Ishikawa (cell line): ENCODE measurements at regions not wholly inside any gene's neighbourhood (a gene's known extent, or its start where the extent isn't known, plus 50 kb on each side); places are given as distances from the start of the nearest gene placed in this dataset.

Experiments used
- CEBPB ChIP-seq: IDR thresholded peaks from 2 replicates; pipeline ENCODE4 v1.6.1; 2012
- CREB1 ChIP-seq: IDR thresholded peaks from 2 replicates; pipeline ENCODE4 v1.6.1; 2012; ENCODE audit warnings: low read depth
- EGR1 ChIP-seq: IDR thresholded peaks from 2 replicates; pipeline ENCODE4 v1.6.1; 2012
- EP300 ChIP-seq: IDR thresholded peaks from 2 replicates; pipeline ENCODE4 v1.6.1; 2012; ENCODE audit warnings: borderline replicate concordance
- FOXM1 ChIP-seq: IDR thresholded peaks from 2 replicates; pipeline ENCODE4 v1.6.1; 2012; ENCODE audit warnings: low read depth, borderline replicate concordance
- MAX ChIP-seq: IDR thresholded peaks from 2 replicates; pipeline ENCODE4 v1.6.1; 2012
- NFIC ChIP-seq: IDR thresholded peaks from 2 replicates; pipeline ENCODE4 v1.6.1; 2012
- RAD21 ChIP-seq: IDR thresholded peaks from 2 replicates; pipeline ENCODE4 v1.6.1; 2012; ENCODE audit warnings: low read depth
- REST ChIP-seq: IDR thresholded peaks from 2 replicates; pipeline ENCODE4 v1.6.1; 2012; ENCODE audit warnings: low read depth, mild to moderate bottlenecking
- TAF1 ChIP-seq: IDR thresholded peaks from 2 replicates; pipeline ENCODE4 v1.6.1; 2012; ENCODE audit warnings: low read depth, mild to moderate bottlenecking
- TCF12 ChIP-seq: IDR thresholded peaks from 2 replicates; pipeline ENCODE4 v1.6.1; 2012; ENCODE audit warnings: low read depth
- TEAD4 ChIP-seq: IDR thresholded peaks from 2 replicates; pipeline ENCODE4 v1.6.1; 2012
- USF1 ChIP-seq: IDR thresholded peaks from 2 replicates; pipeline ENCODE4 v1.6.1; 2012
- YY1 ChIP-seq: IDR thresholded peaks from 2 replicates; pipeline ENCODE4 v1.6.1; 2012; ENCODE audit warnings: low read depth
- ZBTB7A ChIP-seq: IDR thresholded peaks from 2 replicates; pipeline ENCODE4 v1.6.1; 2012; ENCODE audit warnings: low read depth

- TF ChIP-seq TAF1 = no peak
- no peak for TF ChIP-seq USF1
- TF ChIP-seq TEAD4 = no peak
- no peak for TF ChIP-seq FOXM1
- no peak for TF ChIP-seq CEBPB
- TF ChIP-seq RAD21 = no peak
- no peak for TF ChIP-seq REST
- TF ChIP-seq YY1 = no peak
- TF ChIP-seq EP300 = no peak
- TF ChIP-seq NFIC = no peak
- no peak for TF ChIP-seq TCF12
- no peak for TF ChIP-seq EGR1
- no peak for TF ChIP-seq MAX
- TF ChIP-seq ZBTB7A = no peak
- TF ChIP-seq CREB1 = no peak
Observed at GRCh38 chr11:127052404-127052803, 51.8 kb upstream of the KIRREL3 start.
